GM12864 (cell line): ENCODE measurements at regions not wholly inside any gene's neighbourhood (a gene's known extent, or its start where the extent isn't known, plus 50 kb on each side); places are given as distances from the start of the nearest gene placed in this dataset.

ENCODE experiments used
- DNase-seq: peaks from one replicate; pipeline ENCODE4 v3.0.0-alpha.2; 2011; ENCODE audit warnings: low read depth
- H3K4me3 ChIP-seq: 2 replicates; pipeline ENCODE4 v1.5.1; 2011; ENCODE audit warnings: mild to moderate bottlenecking, low read depth, low read length, control low read depth
- CTCF ChIP-seq: IDR thresholded peaks from 2 replicates; pipeline ENCODE4 v1.5.1; 2011; ENCODE audit warnings: low read depth, mild to moderate bottlenecking, moderate library complexity, low read length, control low read depth, inconsistent platforms; ENCODE audit errors: missing control alignments

- no peak for TF ChIP-seq CTCF
- DNase-seq, result no peak
- no peak overlapping the region for H3K4me3 ChIP-seq
Measured at GRCh38 chr2:123051136-123051535, 974.0 kb upstream of the CNTNAP5 start.

- no peak overlapping the region for H3K4me3 ChIP-seq
- TF ChIP-seq CTCF, result no peak
- no peak for DNase-seq
Measured at GRCh38 chr2:123061534-123061933, 963.6 kb upstream of the CNTNAP5 start.

GRCh38 chr2:123073371-123073770 is 951.7 kb upstream of the CNTNAP5 start:
- no peak for DNase-seq
- no peak overlapping the region for H3K4me3 ChIP-seq
- no peak for TF ChIP-seq CTCF

GRCh38 chr2:123073956-123074355 is 951.1 kb upstream of the CNTNAP5 start:
- DNase-seq, result no peak
- no peak for TF ChIP-seq CTCF

GRCh38 chr2:123077101-123077500 is 948.0 kb upstream of the CNTNAP5 start:
- H3K4me3 ChIP-seq, result no peak overlapping the region
- no peak for TF ChIP-seq CTCF
- DNase-seq, result no peak

More at GRCh38 chr2:123073956-123074355, 951.1 kb upstream of the CNTNAP5 start:
- no peak overlapping the region for H3K4me3 ChIP-seq

- no peak for DNase-seq
- no peak overlapping the region for H3K4me3 ChIP-seq
- no peak for TF ChIP-seq CTCF
Measured at GRCh38 chr2:123080331-123080730, 944.8 kb upstream of the CNTNAP5 start.

GRCh38 chr2:123085484-123085883 is 939.6 kb upstream of the CNTNAP5 start:
- no peak for TF ChIP-seq CTCF
- H3K4me3 ChIP-seq, result no peak overlapping the region
- no peak for DNase-seq
